Skin epidermis (tissue), 12 donors: ENCODE measurements at regions not wholly inside any gene's neighbourhood (a gene's known extent, or its start where the extent isn't known, plus 50 kb on each side); places are given as distances from the start of the nearest gene placed in this dataset.

ENCODE experiments used
- H3K27ac ChIP-seq, 21 experiments: fragments of 200-600 bp; sonication (generic) in 11 of 21; one replicate each; pipeline ENCODE4 v1.5.0; 2020; ENCODE audit warnings: mild to moderate bottlenecking in 3 of 21, inconsistent platforms in 2 of 21, moderate library complexity in 2 of 21
- H3K4me3 ChIP-seq, 7 experiments: fragments of 200-600 bp; sonication (generic) in 2 of 7; one replicate each; pipeline ENCODE4 v1.5.0; 2020; ENCODE audit warnings: inconsistent platforms in 2 of 7, mild to moderate bottlenecking in 2 of 7, moderate library complexity in 1 of 7

DNA sequence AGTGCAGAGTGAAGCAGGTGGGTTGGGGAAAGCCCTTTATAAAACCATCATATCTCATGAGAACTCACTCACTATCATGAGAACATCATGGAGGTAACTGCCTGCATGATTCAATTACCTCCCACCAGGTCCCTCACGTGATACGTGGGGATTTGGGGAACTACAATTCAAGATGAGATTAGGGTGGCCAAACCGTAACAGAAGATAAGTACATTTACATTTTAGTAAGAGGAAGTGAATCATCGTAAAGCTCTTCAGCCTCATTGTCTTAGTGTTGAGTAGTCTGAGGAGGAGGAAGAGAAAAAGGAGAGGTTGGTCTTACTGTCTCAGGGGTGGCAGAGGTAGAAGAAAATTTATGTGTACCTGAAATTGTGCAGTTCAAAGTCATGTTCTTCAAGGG, 1053.4 kb upstream of the ADGRL4 start:
- Histone ChIP-seq H3K27ac (no peak overlapping the region), H3K4me3 (no peak overlapping the region)

GRCh38 chr1:80056179-80056578, 1049.6 kb upstream of the ADGRL4 start:
- Histone ChIP-seq H3K27ac (no peak overlapping the region), H3K4me3 (no peak overlapping the region)

DNA sequence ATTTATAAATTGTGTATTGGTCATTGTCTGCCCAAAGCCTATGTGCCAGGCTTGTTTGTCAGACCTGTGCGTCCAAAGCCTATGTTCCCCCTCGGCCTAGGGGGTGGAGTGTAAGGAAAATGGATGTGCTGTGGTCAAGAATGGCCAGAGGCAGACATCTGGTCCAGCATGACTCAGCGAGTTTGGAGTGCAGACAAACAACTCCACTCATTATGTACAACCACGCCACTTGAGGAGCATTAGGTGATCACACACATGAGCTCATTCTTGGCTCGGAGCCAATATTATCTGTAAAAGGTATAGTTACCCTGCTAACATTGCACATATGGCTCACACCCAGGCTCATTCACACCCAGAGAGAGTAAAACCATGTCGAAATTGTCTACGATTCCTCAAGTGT, 1047.6 kb upstream of the ADGRL4 start:
- Histone ChIP-seq H3K4me3 (no peak overlapping the region), H3K27ac (no peak overlapping the region)

DNA sequence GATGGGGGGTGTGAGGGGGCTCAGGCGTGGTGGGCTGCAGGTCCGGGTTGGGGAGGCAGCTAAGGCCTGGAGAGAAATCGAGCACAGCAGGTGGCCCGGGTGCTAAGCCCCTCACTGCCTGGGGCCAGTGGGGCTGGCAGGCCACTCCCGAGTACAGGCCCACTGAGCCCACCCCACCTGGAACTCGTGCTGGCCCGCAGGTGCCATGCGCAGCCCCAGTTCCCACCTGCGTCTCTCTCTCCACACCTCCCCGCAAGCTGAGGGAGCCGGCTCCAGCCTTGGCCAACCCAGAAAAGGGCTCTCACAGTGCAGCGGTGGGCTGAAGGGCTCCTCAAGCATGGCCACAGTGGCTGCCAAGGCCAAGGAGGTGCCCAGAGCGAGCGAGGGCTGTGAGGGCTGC, 1047.1 kb upstream of the ADGRL4 start:
- H3K4me3 ChIP-seq, result no peak overlapping the region
- H3K27ac ChIP-seq, result no peak overlapping the region

- no peak overlapping the region for H3K27ac ChIP-seq
- no peak overlapping the region for H3K4me3 ChIP-seq
Observed at GRCh38 chr1:80050523-80050922, 1044.0 kb upstream of the ADGRL4 start.

- no peak overlapping the region for H3K4me3 ChIP-seq
- H3K27ac ChIP-seq, result no peak overlapping the region
Observed at GRCh38 chr1:80050085-80050484, 1043.6 kb upstream of the ADGRL4 start.

DNA sequence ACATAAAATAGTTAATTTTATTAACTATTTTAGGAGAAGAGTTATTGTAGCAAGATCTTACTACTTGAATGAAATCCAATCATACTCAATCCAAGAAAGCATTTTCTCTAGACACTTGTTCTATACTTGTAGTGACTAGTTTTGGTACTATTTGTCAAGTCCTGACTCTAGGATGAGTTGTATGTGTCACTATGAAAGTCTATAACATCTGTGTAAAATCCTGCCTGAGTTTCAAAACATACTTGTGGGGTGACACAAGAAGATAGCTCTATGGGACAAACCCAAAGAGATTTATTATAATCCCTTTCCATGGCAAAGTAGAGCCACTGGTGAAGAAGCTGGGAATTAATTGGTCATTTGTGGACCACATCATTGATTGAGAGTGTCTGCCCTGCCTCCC, 1042.2 kb upstream of the ADGRL4 start:
- Histone ChIP-seq H3K27ac (no peak overlapping the region), H3K4me3 (no peak overlapping the region)

- Histone ChIP-seq H3K27ac (no peak overlapping the region), H3K4me3 (no peak overlapping the region)
Observed at GRCh38 chr1:80047791-80048190, 1041.3 kb upstream of the ADGRL4 start.

DNA sequence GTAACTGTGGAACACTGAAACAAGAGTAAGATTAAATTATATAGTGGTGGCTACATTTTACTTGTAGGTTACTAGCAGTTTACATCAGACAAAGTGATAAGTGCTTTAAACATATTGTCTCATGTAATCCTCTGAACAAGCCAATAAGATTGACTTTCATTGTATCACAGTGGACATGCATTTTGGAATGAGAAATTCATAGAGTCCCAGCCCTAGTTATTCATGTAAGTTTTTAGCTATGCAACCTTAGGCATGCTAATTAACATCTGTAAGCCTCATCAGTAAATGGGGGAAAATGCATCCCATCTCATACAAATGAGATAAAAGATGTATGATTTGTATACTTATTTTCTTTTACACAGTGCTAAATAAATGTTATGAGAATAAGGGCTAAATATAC, 1038.1 kb upstream of the ADGRL4 start:
- no peak overlapping the region for H3K4me3 ChIP-seq
- H3K27ac ChIP-seq, result no peak overlapping the region

DNA sequence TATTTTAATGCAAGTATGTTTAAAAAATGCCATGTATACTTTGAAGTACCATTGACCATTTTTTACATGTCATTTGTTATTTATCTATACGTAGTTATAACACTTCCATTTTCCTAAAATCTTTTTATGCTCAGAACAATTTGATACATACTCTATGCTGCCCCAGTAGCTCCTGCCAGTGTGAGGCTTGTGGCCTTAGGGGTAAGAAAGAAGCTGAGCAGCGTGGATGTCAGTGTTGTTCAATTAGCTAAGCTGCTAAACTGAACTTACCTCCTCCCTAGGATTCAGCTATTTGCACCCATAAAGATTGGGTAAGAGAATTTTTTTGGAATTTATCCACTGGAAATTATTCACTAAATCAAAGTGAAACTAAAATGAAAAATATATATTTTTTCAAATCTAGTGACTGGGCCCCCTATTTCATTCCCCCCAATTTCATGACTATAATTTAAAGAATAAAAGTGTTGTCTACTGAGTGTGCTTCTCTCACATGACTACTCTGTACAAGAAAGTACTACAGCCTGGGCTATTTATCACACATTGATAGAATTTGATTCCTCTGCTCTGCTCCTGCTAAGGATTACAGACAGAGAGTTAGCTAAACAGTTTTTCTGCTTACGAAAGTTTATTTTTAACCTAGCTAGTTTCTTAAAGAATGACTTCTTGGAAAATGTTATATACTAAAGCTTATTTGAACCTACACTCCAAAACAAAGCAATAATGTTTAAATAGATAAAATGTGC, 1030.3 kb upstream of the ADGRL4 start:
- Histone ChIP-seq H3K27ac (no peak overlapping the region), H3K4me3 (no peak overlapping the region)

DNA sequence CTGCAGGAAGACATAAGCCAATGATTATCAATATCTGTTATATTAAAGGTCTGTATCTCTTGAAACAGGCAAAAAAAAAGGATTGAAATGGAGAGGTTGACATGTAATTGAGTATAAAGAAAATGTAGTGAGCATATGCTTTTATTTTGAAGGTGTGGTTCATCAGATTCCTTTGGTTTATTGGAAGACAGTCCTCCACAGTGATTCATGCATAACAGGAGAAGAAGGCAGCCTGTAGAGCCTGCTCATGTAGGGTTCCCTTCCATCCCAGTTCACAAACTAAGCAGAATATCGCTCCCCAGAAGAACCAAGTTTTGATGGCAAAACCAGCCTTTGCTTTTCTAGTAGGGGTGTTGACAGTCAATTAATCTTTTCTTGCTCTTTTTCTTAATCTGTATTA, 1016.8 kb upstream of the ADGRL4 start:
- no peak overlapping the region for H3K27ac ChIP-seq
- no peak overlapping the region for H3K4me3 ChIP-seq

DNA sequence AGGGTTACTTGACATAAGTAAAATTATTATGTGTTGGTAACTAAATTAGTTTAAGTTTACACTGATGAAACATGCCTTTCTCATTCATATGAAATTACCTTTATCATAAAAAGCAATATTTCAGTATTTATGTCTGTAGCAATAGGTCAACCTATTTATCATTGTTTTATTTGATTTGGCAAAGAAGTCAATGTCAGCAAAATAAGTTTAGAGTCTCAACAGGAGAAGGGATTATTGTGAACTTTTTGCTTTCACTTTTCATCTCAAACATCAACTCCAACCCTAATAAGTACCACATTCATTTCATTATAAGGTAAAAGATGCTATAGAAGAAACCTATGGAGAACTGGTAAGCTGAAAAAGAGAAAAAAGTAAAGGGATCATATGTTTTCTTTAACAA, 1015.4 kb upstream of the ADGRL4 start:
- no peak overlapping the region for H3K27ac ChIP-seq
- H3K4me3 ChIP-seq, result no peak overlapping the region

DNA sequence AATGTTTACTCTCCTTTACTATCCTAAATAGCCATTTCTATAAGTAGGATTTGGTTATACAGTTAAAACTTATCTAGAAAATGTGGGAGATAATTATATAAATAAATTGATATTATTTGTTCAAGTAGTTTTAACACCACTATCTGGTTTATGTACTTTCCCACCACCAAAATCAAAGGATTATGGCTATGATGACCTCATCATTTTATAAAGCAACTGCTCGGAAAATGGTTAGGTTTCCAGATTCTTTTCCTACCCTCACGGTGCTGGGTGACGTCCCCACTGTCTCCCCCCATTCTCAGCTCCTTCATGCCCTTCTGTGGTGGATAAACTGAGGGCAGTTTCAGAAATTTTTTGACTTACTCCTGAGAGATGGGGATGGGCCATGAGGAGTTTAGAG, 1011.8 kb upstream of the ADGRL4 start:
- Histone ChIP-seq H3K27ac (no peak overlapping the region), H3K4me3 (no peak overlapping the region)

GRCh38 chr1:80008934-80009333, 1002.4 kb upstream of the ADGRL4 start:
- no peak overlapping the region for H3K4me3 ChIP-seq
- no peak overlapping the region for H3K27ac ChIP-seq

- Histone ChIP-seq H3K4me3 (no peak overlapping the region), H3K27ac (no peak overlapping the region)
Observed at GRCh38 chr1:80003250-80003649, 996.7 kb upstream of the ADGRL4 start.

- no peak overlapping the region for H3K27ac ChIP-seq
- H3K4me3 ChIP-seq, result no peak overlapping the region
Observed at GRCh38 chr1:79988401-79988800, 981.9 kb upstream of the ADGRL4 start.

- Histone ChIP-seq H3K27ac (no peak overlapping the region), H3K4me3 (no peak overlapping the region)
Observed at GRCh38 chr1:79982211-79982610, 975.7 kb upstream of the ADGRL4 start.

DNA sequence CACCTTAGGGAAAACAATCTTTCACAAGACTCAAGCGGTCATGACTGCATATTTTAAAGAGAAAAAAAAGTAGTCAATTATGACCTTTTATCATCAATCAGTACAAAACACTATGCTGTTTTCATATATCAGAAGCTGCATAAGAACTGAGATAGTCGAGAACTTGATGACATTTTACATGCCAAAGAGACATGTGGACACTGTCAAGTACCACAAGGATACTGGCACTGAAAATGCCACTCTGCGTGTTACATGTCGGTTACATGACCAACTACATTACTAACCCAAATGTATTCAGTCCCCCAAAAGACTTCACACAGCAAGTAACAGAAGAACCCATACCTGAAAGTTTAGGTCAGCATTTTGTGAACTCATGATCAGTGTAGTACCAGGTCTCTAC, 975.0 kb upstream of the ADGRL4 start:
- Histone ChIP-seq H3K27ac (no peak overlapping the region), H3K4me3 (no peak overlapping the region)

GRCh38 chr1:79979346-79979745, 972.8 kb upstream of the ADGRL4 start:
- H3K4me3 ChIP-seq, result no peak overlapping the region
- H3K27ac ChIP-seq, result no peak overlapping the region

DNA sequence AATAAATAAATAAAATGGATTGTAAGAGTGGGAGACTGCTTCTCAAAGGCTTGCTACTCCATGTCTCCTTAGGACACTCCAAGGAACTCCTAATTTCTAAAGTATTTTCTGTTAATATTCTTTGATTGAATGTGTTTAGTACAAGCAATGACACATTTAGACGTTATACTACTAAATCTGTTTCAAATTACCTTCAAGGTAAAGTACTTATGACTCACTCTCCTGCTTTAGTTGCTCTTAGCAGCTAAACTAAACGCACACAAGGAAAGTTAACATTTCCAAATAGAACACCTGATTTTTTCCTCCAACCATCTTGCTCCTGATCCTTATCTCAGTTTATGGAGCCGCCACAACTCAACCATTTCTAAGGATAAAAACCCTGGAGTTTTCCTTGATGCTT, 969.8 kb upstream of the ADGRL4 start:
- no peak overlapping the region for H3K27ac ChIP-seq

GRCh38 chr1:79974659-79975058, 968.1 kb upstream of the ADGRL4 start:
- no peak overlapping the region for H3K27ac ChIP-seq

More for the DNA sequence above, 969.8 kb upstream of the ADGRL4 start:
- no peak overlapping the region for H3K4me3 ChIP-seq

GRCh38 chr1:79969886-79970285, 963.4 kb upstream of the ADGRL4 start:
- no peak overlapping the region for H3K27ac ChIP-seq
- no peak overlapping the region for H3K4me3 ChIP-seq

More at GRCh38 chr1:79974659-79975058, 968.1 kb upstream of the ADGRL4 start:
- H3K4me3 ChIP-seq, result no peak overlapping the region
